Activated CD4-positive, alpha-beta T cell treated with anti-CD3 and anti-CD28 coated beads for 36 hours (primary cell): ENCODE measurements at regions not wholly inside any gene's neighbourhood (a gene's known extent, or its start where the extent isn't known, plus 50 kb on each side); places are given as distances from the start of the nearest gene placed in this dataset.
A peak's percentile ranks its signal among the peaks of the same experiment; 100 is the strongest.

Source experiments
- ATAC-seq: fragments of 200-7000 bp; cut with Tn5 transposase; one replicate; pipeline ENCODE4 v1.10.0; 2021; ENCODE audit warnings: mild to moderate bottlenecking, moderate library complexity
- CTCF ChIA-PET: fragments of 350-600 bp; sonication (Branson Sonifier 250); formaldehyde crosslinking; loops from one replicate; lab custom pipeline; 2021; ENCODE audit warnings: antibody characterized with exemption; lab: Charles Lee
- POLR2A ChIA-PET: fragments of 350-600 bp; sonication (Branson Sonifier 250); formaldehyde crosslinking; loops from one replicate; lab custom pipeline; 2021; ENCODE audit warnings: antibody characterized with exemption, inconsistent platforms; lab: Charles Lee
- DNase-seq: peaks from one replicate; pipeline ENCODE4 v3.0.0-alpha.2; 2020
- H3K27ac Mint-ChIP-seq: one replicate; pipeline ENCODE4 v1.8.0; 2021; ENCODE audit warnings: mixed read lengths
- H3K27me3 Mint-ChIP-seq: one replicate; pipeline ENCODE4 v1.8.0; 2021; ENCODE audit warnings: mixed read lengths
- H3K36me3 Mint-ChIP-seq: one replicate; pipeline ENCODE4 v1.8.0; 2021; ENCODE audit warnings: low read depth, mixed read lengths
- H3K4me1 Mint-ChIP-seq: one replicate; pipeline ENCODE4 v1.8.0; 2021; ENCODE audit warnings: mixed read lengths
- H3K4me3 Mint-ChIP-seq: one replicate; pipeline ENCODE4 v1.8.0; 2021; ENCODE audit warnings: mild to moderate bottlenecking, moderate library complexity, mixed read lengths
- H3K9me3 Mint-ChIP-seq: one replicate; pipeline ENCODE4 v1.8.0; 2021; ENCODE audit warnings: low read depth, mixed read lengths
- intact Hi-C, 2 experiments: fragments of 100-400 bp; cut with DNase I in 1 of 2; cut with micrococcal nuclease in 1 of 2; formaldehyde crosslinking; loops; one replicate each; pipeline versions ENCODE4 v1.14.2 to v1.15.1; 2022 to 2024; cut with DNase I, micrococcal nuclease

- POLR2A ChIA-PET, result no interaction called here
- DNase-seq (no peak), ATAC-seq (no peak)
- H3K9me3 Mint-ChIP-seq, result no peaks in the 10 kb centered on the region
- intact Hi-C loops, result no loop called here
- CTCF ChIA-PET, result no interaction called here
- peaks cover 11% of the 10 kb centered on the region for H3K27me3 Mint-ChIP-seq
- no peak overlapping the region for H3K4me3 Mint-ChIP-seq
- no peak overlapping the region for H3K27ac Mint-ChIP-seq
- no peaks in the 10 kb centered on the region for H3K36me3 Mint-ChIP-seq
- peaks cover 9% of the 10 kb centered on the region for H3K4me1 Mint-ChIP-seq
These were observed 113.1 kb downstream of the RRAGC start for GRCh38 chr1:38746402-38746935.

- no peaks in the 10 kb centered on the region for H3K36me3 Mint-ChIP-seq
- no peaks in the 10 kb centered on the region for H3K9me3 Mint-ChIP-seq
- ChIA-PET POLR2A (no interaction called here), CTCF (no interaction called here)
- no peak overlapping the region for H3K27ac Mint-ChIP-seq
- intact Hi-C loops, result no loop called here
- peaks cover 11% of the 10 kb centered on the region for H3K27me3 Mint-ChIP-seq
- no peak overlapping the region for H3K4me3 Mint-ChIP-seq
- peaks cover 9% of the 10 kb centered on the region for H3K4me1 Mint-ChIP-seq
- ATAC-seq (peak; percentile 83), DNase-seq (peak; percentile 30)
These were observed 113.8 kb downstream of the RRAGC start for GRCh38 chr1:38745476-38746401.

GRCh38 chr1:38744452-38745350, 114.9 kb downstream of the RRAGC start:
- no peak overlapping the region for H3K27ac Mint-ChIP-seq
- intact Hi-C loops, result no loop called here

GRCh38 chr1:38743184-38743583, 116.4 kb downstream of the RRAGC start:
- Mint-ChIP-seq H3K9me3 (no peaks in the 10 kb centered on the region), H3K4me1 (peaks cover 9% of the 10 kb centered on the region), H3K36me3 (no peaks in the 10 kb centered on the region), H3K27ac (no peak overlapping the region), H3K4me3 (no peak overlapping the region), H3K27me3 (no peaks in the 10 kb centered on the region)
- ChIA-PET CTCF (interaction anchor here (0.6 kb wide), 1 partner anchor 78 kb away, joined by 3 read pairs; no protein-coding TSS in a partner anchor), POLR2A (no interaction called here)
- intact Hi-C loops, result no loop called here
- ATAC-seq, result no peak
- no peak for DNase-seq

More at GRCh38 chr1:38744452-38745350, 114.9 kb downstream of the RRAGC start:
- Mint-ChIP-seq H3K27me3 (peaks cover 5% of the 10 kb centered on the region), H3K9me3 (no peaks in the 10 kb centered on the region), H3K4me3 (no peak overlapping the region), H3K36me3 (no peaks in the 10 kb centered on the region), H3K4me1 (peaks cover 9% of the 10 kb centered on the region)
- POLR2A ChIA-PET, result no interaction called here
- no peak for DNase-seq
- ATAC-seq, result no peak
- CTCF ChIA-PET, result no interaction called here

- ATAC-seq (no peak), DNase-seq (no peak)
- peaks cover 9% of the 10 kb centered on the region for H3K4me1 Mint-ChIP-seq
- ChIA-PET POLR2A (no interaction called here), CTCF (no interaction called here)
- H3K9me3 Mint-ChIP-seq, result no peaks in the 10 kb centered on the region
- intact Hi-C loops, result no loop called here
- no peak overlapping the region for H3K4me3 Mint-ChIP-seq
- no peak overlapping the region for H3K27ac Mint-ChIP-seq
- H3K36me3 Mint-ChIP-seq, result no peaks in the 10 kb centered on the region
- no peaks in the 10 kb centered on the region for H3K27me3 Mint-ChIP-seq
These were observed 118.2 kb downstream of the RRAGC start for GRCh38 chr1:38741341-38741740.

GRCh38 chr1:38740487-38740886, 119.1 kb downstream of the RRAGC start:
- Mint-ChIP-seq H3K9me3 (no peaks in the 10 kb centered on the region), H3K27ac (no peak overlapping the region), H3K27me3 (peaks cover 3% of the 10 kb centered on the region), H3K36me3 (no peaks in the 10 kb centered on the region), H3K4me3 (no peak overlapping the region), H3K4me1 (peaks cover 2% of the 10 kb centered on the region)
- ChIA-PET POLR2A (no interaction called here), CTCF (no interaction called here)
- no peak for DNase-seq
- no peak for ATAC-seq
- intact Hi-C loops, result no loop called here

GRCh38 chr1:38738207-38738606, 121.4 kb downstream of the RRAGC start:
- DNase-seq, result no peak
- no peak for ATAC-seq
- Mint-ChIP-seq H3K4me1 (no peaks in the 10 kb centered on the region), H3K27me3 (peaks cover 19% of the 10 kb centered on the region), H3K36me3 (no peaks in the 10 kb centered on the region), H3K9me3 (no peaks in the 10 kb centered on the region), H3K4me3 (no peak overlapping the region), H3K27ac (no peak overlapping the region)
- ChIA-PET CTCF (interaction anchor here (0.6 kb wide), 1 partner anchor 211 kb away, joined by 3 read pairs; no protein-coding TSS in a partner anchor), POLR2A (no interaction called here)
- intact Hi-C loops, result no loop called here

- DNase-seq, result no peak
- no peak for ATAC-seq
- intact Hi-C loops, result no loop called here
- Mint-ChIP-seq H3K36me3 (no peaks in the 10 kb centered on the region), H3K4me3 (no peak overlapping the region), H3K27ac (no peak overlapping the region), H3K9me3 (no peaks in the 10 kb centered on the region), H3K4me1 (no peaks in the 10 kb centered on the region), H3K27me3 (peaks cover 31% of the 10 kb centered on the region)
- POLR2A ChIA-PET, result no interaction called here
- CTCF ChIA-PET, result interaction anchor here (0.6 to 1.4 kb wide), 3 partner anchors 82 to 425 kb away, joined by 3 to 5 read pairs (median 3); no protein-coding TSS in a partner anchor
These were observed 123.2 kb downstream of the RRAGC start for GRCh38 chr1:38736399-38736798.

GRCh38 chr1:38735651-38736161, 123.9 kb downstream of the RRAGC start:
- Mint-ChIP-seq H3K27me3 (peaks cover 36% of the 10 kb centered on the region), H3K36me3 (no peaks in the 10 kb centered on the region), H3K9me3 (no peaks in the 10 kb centered on the region), H3K4me1 (no peaks in the 10 kb centered on the region), H3K4me3 (no peak overlapping the region), H3K27ac (no peak overlapping the region)
- CTCF ChIA-PET, result interaction anchor here (0.6 to 1.4 kb wide), 3 partner anchors 8 to 154 kb away, joined by 4 to 5 read pairs (median 4); no protein-coding TSS in a partner anchor
- no peak for ATAC-seq
- POLR2A ChIA-PET, result no interaction called here
- intact Hi-C loops, result no loop called here
- DNase-seq, result no peak

- ChIA-PET POLR2A (no interaction called here), CTCF (no interaction called here)
- Mint-ChIP-seq H3K36me3 (no peaks in the 10 kb centered on the region), H3K4me3 (no peak overlapping the region), H3K4me1 (no peaks in the 10 kb centered on the region), H3K27me3 (peaks cover 46% of the 10 kb centered on the region), H3K27ac (no peak overlapping the region), H3K9me3 (no peaks in the 10 kb centered on the region)
- ATAC-seq (no peak), DNase-seq (no peak)
- intact Hi-C loops, result no loop called here
These were observed 125.8 kb downstream of the RRAGC start for GRCh38 chr1:38733761-38734160.
